GM12801 (cell line): ENCODE measurements at regions not wholly inside any gene's neighbourhood (a gene's known extent, or its start where the extent isn't known, plus 50 kb on each side); places are given as distances from the start of the nearest gene placed in this dataset.

Experiments
- CTCF ChIP-seq: IDR thresholded peaks from one replicate; pipeline ENCODE4 v1.5.1; 2011; ENCODE audit warnings: control low read depth; ENCODE audit not compliant: insufficient read length; ENCODE audit errors: extremely low read depth

- no peak for TF ChIP-seq CTCF
Observed at GRCh38 chr1:57517587-57518374, 93.9 kb upstream of the DAB1 start.

- no peak for TF ChIP-seq CTCF
Observed at GRCh38 chr1:57512386-57512785, 88.5 kb upstream of the DAB1 start.

- no peak for TF ChIP-seq CTCF
Observed at GRCh38 chr1:57506941-57507340, 83.1 kb upstream of the DAB1 start.

GRCh38 chr1:57503337-57503736 lies 79.5 kb upstream of the DAB1 start:
- TF ChIP-seq CTCF: no peak

- TF ChIP-seq CTCF: no peak
Observed at GRCh38 chr1:57500136-57500830, 76.4 kb upstream of the DAB1 start.

- no peak for TF ChIP-seq CTCF
Observed at GRCh38 chr1:57494530-57495079, 70.7 kb upstream of the DAB1 start.

GRCh38 chr1:57492586-57493226 lies 68.8 kb upstream of the DAB1 start:
- no peak for TF ChIP-seq CTCF
